Osteocyte (in vitro differentiated cells): ENCODE measurements at regions not wholly inside any gene's neighbourhood (a gene's known extent, or its start where the extent isn't known, plus 50 kb on each side); places are given as distances from the start of the nearest gene placed in this dataset.

Experiments used
- DNase-seq: peaks from one replicate; pipeline ENCODE4 v3.0.0; 2021; ENCODE audit warnings: mixed read lengths; ENCODE audit not compliant: unreplicated experiment; ENCODE audit errors: extremely low spot score
- H3K27ac Mint-ChIP-seq: one replicate; pipeline ENCODE4 v1.8.0; 2021; ENCODE audit warnings: mild to moderate bottlenecking, mixed read lengths; ENCODE audit not compliant: unreplicated experiment
- H3K27me3 Mint-ChIP-seq: one replicate; pipeline ENCODE4 v1.8.0; 2021; ENCODE audit warnings: mixed read lengths; ENCODE audit not compliant: unreplicated experiment
- H3K36me3 Mint-ChIP-seq: one replicate; pipeline ENCODE4 v1.8.0; 2021; ENCODE audit warnings: mixed read lengths; ENCODE audit not compliant: unreplicated experiment
- H3K4me1 Mint-ChIP-seq: one replicate; pipeline ENCODE4 v1.8.0; 2021; ENCODE audit warnings: mixed read lengths; ENCODE audit not compliant: unreplicated experiment
- H3K4me3 Mint-ChIP-seq: one replicate; pipeline ENCODE4 v1.8.0; 2021; ENCODE audit warnings: mild to moderate bottlenecking, moderate library complexity, mixed read lengths; ENCODE audit not compliant: unreplicated experiment
- H3K9me3 Mint-ChIP-seq: one replicate; pipeline ENCODE4 v1.8.0; 2021; ENCODE audit warnings: mixed read lengths; ENCODE audit not compliant: unreplicated experiment
- TF ChIP-seq, protein P1 (sequence below): fragments of 200-600 bp; sonication (generic); IDR thresholded peaks from 2 replicates; pipeline ENCODE4 v1.5.0; 2021; ENCODE audit warnings: antibody characterized with exemption, mild to moderate bottlenecking, moderate library complexity

- Mint-ChIP-seq H3K27ac (no peak overlapping the region), H3K36me3 (no peaks in the 10 kb centered on the region), H3K27me3 (no peaks in the 10 kb centered on the region)
These were observed 331.7 kb downstream of the GPM6A start for GRCh38 chr4:175480404-175480803.

DNA sequence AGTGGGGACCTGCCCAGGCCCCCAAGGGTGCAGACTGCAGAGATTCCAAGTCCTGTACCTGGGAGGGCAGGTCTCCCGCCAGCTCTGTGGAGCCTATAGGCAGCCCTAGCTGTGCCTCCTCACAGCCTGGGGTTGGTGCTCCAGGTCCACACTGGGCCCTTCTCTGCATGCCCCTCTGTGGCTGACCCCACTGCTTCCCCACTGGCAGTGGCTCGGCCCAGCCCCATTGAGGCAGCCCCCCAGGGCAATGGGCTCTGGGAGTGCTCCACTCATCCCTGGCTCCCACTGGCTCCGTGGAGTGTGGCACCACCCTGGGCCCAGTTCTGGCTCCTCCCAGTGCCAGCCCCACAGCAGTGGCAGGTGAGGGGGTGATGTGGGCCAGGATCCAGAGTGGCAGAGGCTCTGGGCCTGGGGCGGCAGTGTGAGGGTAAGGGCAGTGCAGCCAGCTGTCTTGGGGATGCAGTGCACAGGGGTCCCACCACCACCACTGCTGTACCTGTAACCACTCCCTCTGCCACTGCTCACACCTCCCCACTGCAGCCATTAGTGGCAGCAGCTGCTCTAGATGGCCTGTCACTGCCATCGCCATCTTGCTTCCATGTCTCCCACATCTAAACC, 312.2 kb downstream of the GPM6A start:
- Mint-ChIP-seq H3K4me3 (no peak overlapping the region), H3K9me3 (peaks cover 2% of the 10 kb centered on the region), H3K27ac (no peak overlapping the region), H3K36me3 (no peaks in the 10 kb centered on the region), H3K4me1 (peaks cover 10% of the 10 kb centered on the region), H3K27me3 (no peaks in the 10 kb centered on the region)
- no peak for DNase-seq
- TF ChIP-seq, protein P1, sequence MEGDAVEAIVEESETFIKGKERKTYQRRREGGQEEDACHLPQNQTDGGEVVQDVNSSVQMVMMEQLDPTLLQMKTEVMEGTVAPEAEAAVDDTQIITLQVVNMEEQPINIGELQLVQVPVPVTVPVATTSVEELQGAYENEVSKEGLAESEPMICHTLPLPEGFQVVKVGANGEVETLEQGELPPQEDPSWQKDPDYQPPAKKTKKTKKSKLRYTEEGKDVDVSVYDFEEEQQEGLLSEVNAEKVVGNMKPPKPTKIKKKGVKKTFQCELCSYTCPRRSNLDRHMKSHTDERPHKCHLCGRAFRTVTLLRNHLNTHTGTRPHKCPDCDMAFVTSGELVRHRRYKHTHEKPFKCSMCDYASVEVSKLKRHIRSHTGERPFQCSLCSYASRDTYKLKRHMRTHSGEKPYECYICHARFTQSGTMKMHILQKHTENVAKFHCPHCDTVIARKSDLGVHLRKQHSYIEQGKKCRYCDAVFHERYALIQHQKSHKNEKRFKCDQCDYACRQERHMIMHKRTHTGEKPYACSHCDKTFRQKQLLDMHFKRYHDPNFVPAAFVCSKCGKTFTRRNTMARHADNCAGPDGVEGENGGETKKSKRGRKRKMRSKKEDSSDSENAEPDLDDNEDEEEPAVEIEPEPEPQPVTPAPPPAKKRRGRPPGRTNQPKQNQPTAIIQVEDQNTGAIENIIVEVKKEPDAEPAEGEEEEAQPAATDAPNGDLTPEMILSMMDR = no peak

More at GRCh38 chr4:175480404-175480803, 331.7 kb downstream of the GPM6A start:
- no peaks in the 10 kb centered on the region for H3K9me3 Mint-ChIP-seq
- no peak overlapping the region for H3K4me3 Mint-ChIP-seq
- H3K4me1 Mint-ChIP-seq = no peaks in the 10 kb centered on the region
- no peak for DNase-seq
- TF ChIP-seq, protein P1 = no peak

DNA sequence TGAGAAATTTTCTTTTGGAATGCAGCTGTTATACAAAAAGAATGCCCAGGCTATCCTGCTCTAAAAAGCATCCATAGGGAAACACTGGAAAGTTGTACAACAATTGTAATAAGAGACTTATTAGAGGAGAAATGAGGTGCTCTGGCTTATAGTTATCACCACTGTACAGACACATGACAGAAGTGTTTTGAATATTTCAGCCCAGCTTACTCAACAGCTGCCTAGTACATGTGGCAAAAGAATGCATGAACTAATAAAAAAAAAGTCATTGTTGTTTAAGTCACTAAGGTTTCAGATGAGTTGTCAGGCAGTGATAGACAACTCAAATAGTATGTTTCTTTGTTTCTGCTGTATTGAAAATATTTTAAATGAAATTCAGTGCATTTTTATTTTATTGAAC, 307.7 kb downstream of the GPM6A start:
- DNase-seq = no peak
- TF ChIP-seq, protein P1 = no peak
- Mint-ChIP-seq H3K9me3 (no peaks in the 10 kb centered on the region), H3K27ac (no peak overlapping the region), H3K4me1 (peaks cover 18% of the 10 kb centered on the region), H3K27me3 (no peaks in the 10 kb centered on the region), H3K36me3 (no peaks in the 10 kb centered on the region), H3K4me3 (no peak overlapping the region)

GRCh38 chr4:175509320-175509719, 302.7 kb downstream of the GPM6A start:
- H3K27ac Mint-ChIP-seq = no peak overlapping the region
- no peaks in the 10 kb centered on the region for H3K27me3 Mint-ChIP-seq
- no peak overlapping the region for H3K4me3 Mint-ChIP-seq
- TF ChIP-seq, protein P1 = no peak
- no peak for DNase-seq
- H3K4me1 Mint-ChIP-seq = peaks cover 15% of the 10 kb centered on the region
- peaks cover 3% of the 10 kb centered on the region for H3K9me3 Mint-ChIP-seq
- no peaks in the 10 kb centered on the region for H3K36me3 Mint-ChIP-seq

GRCh38 chr4:175511861-175512260, 300.2 kb downstream of the GPM6A start:
- peaks cover 3% of the 10 kb centered on the region for H3K9me3 Mint-ChIP-seq

More at GRCh38 chr4:175511861-175512260, 300.2 kb downstream of the GPM6A start:
- DNase-seq = no peak
- Mint-ChIP-seq H3K4me3 (no peak overlapping the region), H3K36me3 (no peaks in the 10 kb centered on the region), H3K27me3 (no peaks in the 10 kb centered on the region), H3K27ac (no peak overlapping the region), H3K4me1 (peaks cover 8% of the 10 kb centered on the region)
- TF ChIP-seq, protein P1 = no peak
